Neural crest cell (in vitro differentiated cells): ENCODE measurements at regions not wholly inside any gene's neighbourhood (a gene's known extent, or its start where the extent isn't known, plus 50 kb on each side); places are given as distances from the start of the nearest gene placed in this dataset.

Source experiments
- DNase-seq: peaks from one replicate; pipeline ENCODE4 v3.0.0; 2021; ENCODE audit warnings: low read depth, mixed read lengths, low spot score
- H3K27ac Mint-ChIP-seq: one replicate; pipeline ENCODE4 v1.8.0; 2021; ENCODE audit warnings: mild to moderate bottlenecking, mixed read lengths; ENCODE audit not compliant: unreplicated experiment
- H3K27me3 Mint-ChIP-seq: 2 replicates; pipeline ENCODE4 v1.8.0; 2021; ENCODE audit warnings: low read depth, mild to moderate bottlenecking, mixed read lengths
- H3K36me3 Mint-ChIP-seq: 2 replicates; pipeline ENCODE4 v1.8.0; 2021; ENCODE audit warnings: low read depth, mild to moderate bottlenecking, mixed read lengths
- H3K4me1 Mint-ChIP-seq: 2 replicates; pipeline ENCODE4 v1.8.0; 2021; ENCODE audit warnings: mixed read lengths
- H3K4me3 Mint-ChIP-seq: one replicate; pipeline ENCODE4 v1.8.0; 2021; ENCODE audit warnings: mild to moderate bottlenecking, mixed read lengths
- H3K9me3 Mint-ChIP-seq: 2 replicates; pipeline ENCODE4 v1.8.0; 2021; ENCODE audit warnings: mixed read lengths
- TF ChIP-seq, protein P1 (sequence below): fragments of 200-600 bp; sonication (generic); conservative IDR thresholded peaks from 2 replicates; pipeline ENCODE4 v1.5.0; 2021; ENCODE audit warnings: antibody characterized with exemption, mild to moderate bottlenecking

- Mint-ChIP-seq H3K4me1 (peaks cover 16% of the 10 kb centered on the region), H3K4me3 (no peak overlapping the region), H3K27me3 (no peaks in the 10 kb centered on the region), H3K9me3 (peaks cover 10% of the 10 kb centered on the region), H3K27ac (no peak overlapping the region), H3K36me3 (no peaks in the 10 kb centered on the region)
- DNase-seq = no peak
- TF ChIP-seq, protein P1, sequence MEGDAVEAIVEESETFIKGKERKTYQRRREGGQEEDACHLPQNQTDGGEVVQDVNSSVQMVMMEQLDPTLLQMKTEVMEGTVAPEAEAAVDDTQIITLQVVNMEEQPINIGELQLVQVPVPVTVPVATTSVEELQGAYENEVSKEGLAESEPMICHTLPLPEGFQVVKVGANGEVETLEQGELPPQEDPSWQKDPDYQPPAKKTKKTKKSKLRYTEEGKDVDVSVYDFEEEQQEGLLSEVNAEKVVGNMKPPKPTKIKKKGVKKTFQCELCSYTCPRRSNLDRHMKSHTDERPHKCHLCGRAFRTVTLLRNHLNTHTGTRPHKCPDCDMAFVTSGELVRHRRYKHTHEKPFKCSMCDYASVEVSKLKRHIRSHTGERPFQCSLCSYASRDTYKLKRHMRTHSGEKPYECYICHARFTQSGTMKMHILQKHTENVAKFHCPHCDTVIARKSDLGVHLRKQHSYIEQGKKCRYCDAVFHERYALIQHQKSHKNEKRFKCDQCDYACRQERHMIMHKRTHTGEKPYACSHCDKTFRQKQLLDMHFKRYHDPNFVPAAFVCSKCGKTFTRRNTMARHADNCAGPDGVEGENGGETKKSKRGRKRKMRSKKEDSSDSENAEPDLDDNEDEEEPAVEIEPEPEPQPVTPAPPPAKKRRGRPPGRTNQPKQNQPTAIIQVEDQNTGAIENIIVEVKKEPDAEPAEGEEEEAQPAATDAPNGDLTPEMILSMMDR = no peak
Measured at GRCh38 chr7:18429547-18429946, 66.0 kb upstream of the HDAC9 start.

DNA sequence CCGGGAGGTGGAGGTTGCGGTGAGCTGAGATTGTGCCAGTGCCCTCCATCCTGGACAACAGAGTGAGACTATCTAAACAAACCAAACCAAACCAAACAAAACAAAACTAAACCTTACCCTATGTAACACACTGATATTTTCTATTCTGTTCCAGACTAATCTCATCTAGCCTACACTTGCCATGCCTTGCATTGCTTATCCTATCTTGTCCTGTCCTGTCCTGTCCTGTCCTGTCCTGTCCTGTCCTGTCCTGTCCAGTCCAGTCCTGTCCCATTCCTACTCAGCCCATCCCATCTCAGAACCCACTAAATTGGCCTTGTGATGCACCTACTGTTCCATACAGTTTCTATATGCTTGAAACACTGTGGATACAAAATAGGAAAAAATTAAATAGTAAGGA, 64.7 kb upstream of the HDAC9 start:
- Mint-ChIP-seq H3K9me3 (peaks cover 10% of the 10 kb centered on the region), H3K4me1 (peaks cover 13% of the 10 kb centered on the region), H3K36me3 (no peaks in the 10 kb centered on the region), H3K4me3 (no peak overlapping the region), H3K27me3 (no peaks in the 10 kb centered on the region), H3K27ac (no peak overlapping the region)
- TF ChIP-seq, protein P1 = no peak
- no peak for DNase-seq

DNA sequence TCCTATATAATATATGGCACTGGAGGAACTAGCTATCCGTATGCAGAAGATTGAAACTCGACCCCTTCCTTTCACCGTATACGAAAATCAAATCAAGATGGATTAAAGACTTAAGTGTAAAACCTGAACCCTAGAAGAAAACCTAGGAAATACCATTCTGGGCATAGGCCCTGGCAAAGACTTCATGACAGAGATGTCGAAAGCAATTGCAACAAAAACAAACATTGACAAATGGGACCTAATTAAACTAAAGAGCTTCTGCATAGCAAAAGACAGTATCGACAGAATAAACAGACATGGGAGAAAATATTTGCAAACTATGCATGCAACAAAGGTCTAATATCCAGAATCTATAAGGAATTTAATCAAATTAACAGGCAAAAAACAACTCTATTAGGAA, 61.4 kb upstream of the HDAC9 start:
- no peaks in the 10 kb centered on the region for H3K36me3 Mint-ChIP-seq
- TF ChIP-seq, protein P1 = no peak
- peaks cover 9% of the 10 kb centered on the region for H3K9me3 Mint-ChIP-seq
- no peak overlapping the region for H3K4me3 Mint-ChIP-seq
- no peaks in the 10 kb centered on the region for H3K27me3 Mint-ChIP-seq
- no peak overlapping the region for H3K27ac Mint-ChIP-seq
- H3K4me1 Mint-ChIP-seq = no peaks in the 10 kb centered on the region
- no peak for DNase-seq

GRCh38 chr7:18437101-18437500, 58.4 kb upstream of the HDAC9 start:
- Mint-ChIP-seq H3K27ac (no peak overlapping the region), H3K9me3 (peaks cover 3% of the 10 kb centered on the region), H3K36me3 (no peaks in the 10 kb centered on the region), H3K27me3 (no peaks in the 10 kb centered on the region), H3K4me1 (no peaks in the 10 kb centered on the region), H3K4me3 (no peak overlapping the region)
- TF ChIP-seq, protein P1 = no peak
- no peak for DNase-seq

- no peak overlapping the region for H3K4me3 Mint-ChIP-seq
- H3K9me3 Mint-ChIP-seq = no peaks in the 10 kb centered on the region
- H3K36me3 Mint-ChIP-seq = no peaks in the 10 kb centered on the region
- H3K4me1 Mint-ChIP-seq = peaks cover 10% of the 10 kb centered on the region
- H3K27ac Mint-ChIP-seq = no peak overlapping the region
- H3K27me3 Mint-ChIP-seq = no peaks in the 10 kb centered on the region
- no peak for DNase-seq
- TF ChIP-seq, protein P1 = no peak
Measured at GRCh38 chr7:18440934-18441333, 54.6 kb upstream of the HDAC9 start.

DNA sequence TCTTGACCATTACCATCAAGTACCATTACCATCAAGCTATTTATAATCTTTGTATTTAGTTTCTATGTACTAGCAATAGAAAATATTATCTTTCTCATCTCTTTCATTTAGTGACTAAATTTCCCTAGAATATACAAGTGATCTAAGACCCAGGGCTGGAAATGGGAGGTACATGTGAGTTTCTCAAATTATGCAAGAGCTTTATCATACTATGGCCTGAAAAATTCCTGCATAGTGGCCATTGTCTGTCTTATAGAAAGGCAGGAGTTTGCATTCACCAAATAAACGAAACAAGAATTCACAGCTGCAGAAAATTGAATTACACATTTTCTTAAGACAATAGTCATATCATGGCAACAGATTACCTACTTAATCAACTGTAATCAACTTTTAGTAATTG, 50.7 kb upstream of the HDAC9 start:
- Mint-ChIP-seq H3K27ac (no peak overlapping the region), H3K4me1 (peaks cover 15% of the 10 kb centered on the region), H3K27me3 (no peaks in the 10 kb centered on the region), H3K9me3 (no peaks in the 10 kb centered on the region), H3K4me3 (no peak overlapping the region), H3K36me3 (no peaks in the 10 kb centered on the region)
- TF ChIP-seq, protein P1 = no peak
- DNase-seq = no peak
